Ovary (tissue), 7 donors: ENCODE measurements at regions not wholly inside any gene's neighbourhood (a gene's known extent, or its start where the extent isn't known, plus 50 kb on each side); places are given as distances from the start of the nearest gene placed in this dataset.
"Not testable (repeated sequence)": the region's sequence is repeated elsewhere in the genome, so short reads cannot be mapped to it uniquely, and the experiment has no call there.

Experiments used
- DNase-seq, 5 donors: peaks; one replicate each; pipeline ENCODE4 v3.0.0-alpha.2; 2019 to 2020
- H3K27ac ChIP-seq, 2 donors: fragments of 200-600 bp; one replicate each; pipeline versions ENCODE4 v1.5.1 to v1.8.0; 2019 to 2022
- H3K27me3 ChIP-seq: fragments of 200-600 bp; one replicate; pipeline ENCODE4 v1.8.0; 2022
- H3K36me3 ChIP-seq: fragments of 200-600 bp; sonication (generic); one replicate; pipeline ENCODE4 v1.5.1; 2019
- H3K4me1 ChIP-seq: one replicate; pipeline ENCODE4 v1.8.1; 2013; ENCODE audit warnings: mild to moderate bottlenecking, moderate library complexity; ENCODE audit not compliant: insufficient read depth
- H3K4me3 ChIP-seq: fragments of 200-600 bp; sonication (generic); one replicate; pipeline ENCODE4 v1.5.1; 2017
- H3K9me3 ChIP-seq, 2 donors: fragments of 200-600 bp in 1 of 2; sonication (generic) in 1 of 2; one replicate each; pipeline versions ENCODE4 v1.5.1 to v1.8.1; 2013 to 2019; ENCODE audit warnings: mild to moderate bottlenecking in 1 of 2, moderate library complexity in 1 of 2
- EP300 ChIP-seq: sonication (generic); formaldehyde crosslinking; IDR thresholded peaks from one replicate; pipeline ENCODE4 v1.6.1; 2017; ENCODE audit warnings: antibody characterized with exemption
- POLR2A ChIP-seq: fragments of 450-650 bp; IDR thresholded peaks from one replicate; pipeline ENCODE4 v1.6.1; 2017; ENCODE audit warnings: antibody characterized with exemption, mild to moderate bottlenecking, moderate library complexity
- WGBS, 3 donors: extraction: QIAGEN DNeasy Blood & Tissue Kit in 1 of 3; methylation state at CpG; one replicate each; pipeline versions ENCODE4 v1.1.5 to v1.1.7; 2013 to 2017; 5-methylcytosine and 5-hydroxymethylcytosine counted together
- intact Hi-C, 4 donors: fragments of 100-400 bp; cut with DNase I; formaldehyde crosslinking; loops; one replicate each; pipeline versions ENCODE4 v1.11.0 to v1.15.1; 2022 to 2023
- TF ChIP-seq, protein P1 (sequence below), 3 donors: fragments of 450-650 bp in 2 of 3; fragments of 200-600 bp in 1 of 3; IDR thresholded peaks; one replicate each; pipeline versions ENCODE4 v1.5.1 to v1.8.0; 2016 to 2022; ENCODE audit warnings: antibody characterized with exemption in 3 of 3, mild to moderate bottlenecking in 1 of 3
- donor health status: DM: no; HTN: no; CAD: no; lungs with moderate emphysema.
- donor health status: DM: no; HTN: no; CAD: no.
- donor health status: Bipolar disorder and iron deficiency.
- donor health status: DM: no; HTN: no; CAD: no.
- donor health status: DM: yes; HTN: yes; CAD: no.

DNA sequence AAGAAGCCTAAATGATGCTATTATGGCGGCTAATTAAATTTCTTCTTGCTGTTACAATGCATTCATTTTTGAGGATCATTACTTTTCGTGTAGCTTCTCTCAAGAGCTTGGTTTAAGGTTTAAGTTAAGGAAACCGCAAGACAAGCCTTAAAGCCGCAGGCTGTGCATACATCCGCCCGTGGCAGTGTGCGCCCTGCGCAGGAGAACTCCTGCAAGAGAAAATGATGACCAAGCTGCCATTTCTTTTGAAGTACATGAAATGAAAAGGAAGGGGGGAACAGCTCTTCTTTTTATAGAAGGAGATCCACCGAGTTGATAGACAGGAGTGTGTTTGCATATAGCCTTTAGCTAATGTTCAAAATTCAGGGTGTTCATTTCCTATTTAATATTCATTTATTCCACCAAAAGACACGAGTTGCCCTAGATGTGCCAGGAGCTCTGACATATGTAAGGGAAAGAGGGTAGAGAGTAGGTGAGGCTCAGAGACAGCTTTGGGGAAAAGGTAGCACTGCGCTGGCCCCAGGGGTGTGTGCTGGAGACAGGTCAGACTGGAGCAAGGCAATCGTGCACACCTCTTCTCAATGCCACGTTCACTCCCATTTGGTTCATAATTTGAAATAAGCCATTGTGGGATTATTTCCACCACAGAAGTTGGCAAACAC lies 112.1 kb upstream of the LDB2 start:
- no peak overlapping the region for H3K4me3 ChIP-seq
- intact Hi-C loops, result no loop called here
- H3K27ac ChIP-seq, result no peak overlapping the region
- TF ChIP-seq EP300, result no peak
- TF ChIP-seq POLR2A, result no peak
- TF ChIP-seq, protein P1, sequence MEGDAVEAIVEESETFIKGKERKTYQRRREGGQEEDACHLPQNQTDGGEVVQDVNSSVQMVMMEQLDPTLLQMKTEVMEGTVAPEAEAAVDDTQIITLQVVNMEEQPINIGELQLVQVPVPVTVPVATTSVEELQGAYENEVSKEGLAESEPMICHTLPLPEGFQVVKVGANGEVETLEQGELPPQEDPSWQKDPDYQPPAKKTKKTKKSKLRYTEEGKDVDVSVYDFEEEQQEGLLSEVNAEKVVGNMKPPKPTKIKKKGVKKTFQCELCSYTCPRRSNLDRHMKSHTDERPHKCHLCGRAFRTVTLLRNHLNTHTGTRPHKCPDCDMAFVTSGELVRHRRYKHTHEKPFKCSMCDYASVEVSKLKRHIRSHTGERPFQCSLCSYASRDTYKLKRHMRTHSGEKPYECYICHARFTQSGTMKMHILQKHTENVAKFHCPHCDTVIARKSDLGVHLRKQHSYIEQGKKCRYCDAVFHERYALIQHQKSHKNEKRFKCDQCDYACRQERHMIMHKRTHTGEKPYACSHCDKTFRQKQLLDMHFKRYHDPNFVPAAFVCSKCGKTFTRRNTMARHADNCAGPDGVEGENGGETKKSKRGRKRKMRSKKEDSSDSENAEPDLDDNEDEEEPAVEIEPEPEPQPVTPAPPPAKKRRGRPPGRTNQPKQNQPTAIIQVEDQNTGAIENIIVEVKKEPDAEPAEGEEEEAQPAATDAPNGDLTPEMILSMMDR (IDR thresholded peaks at IDR 0.05), result no peak
- H3K9me3 ChIP-seq, result no peaks in the 10 kb centered on the region
- no peaks in the 10 kb centered on the region for H3K36me3 ChIP-seq
- WGBS, 3 donors, result 92 to 95% (median 93%) methylated on average over 13 of the region's 13 CpGs
- H3K27me3 ChIP-seq, result no peaks in the 10 kb centered on the region
- H3K4me1 ChIP-seq, result no peaks in the 10 kb centered on the region
- DNase-seq, result no peak

DNA sequence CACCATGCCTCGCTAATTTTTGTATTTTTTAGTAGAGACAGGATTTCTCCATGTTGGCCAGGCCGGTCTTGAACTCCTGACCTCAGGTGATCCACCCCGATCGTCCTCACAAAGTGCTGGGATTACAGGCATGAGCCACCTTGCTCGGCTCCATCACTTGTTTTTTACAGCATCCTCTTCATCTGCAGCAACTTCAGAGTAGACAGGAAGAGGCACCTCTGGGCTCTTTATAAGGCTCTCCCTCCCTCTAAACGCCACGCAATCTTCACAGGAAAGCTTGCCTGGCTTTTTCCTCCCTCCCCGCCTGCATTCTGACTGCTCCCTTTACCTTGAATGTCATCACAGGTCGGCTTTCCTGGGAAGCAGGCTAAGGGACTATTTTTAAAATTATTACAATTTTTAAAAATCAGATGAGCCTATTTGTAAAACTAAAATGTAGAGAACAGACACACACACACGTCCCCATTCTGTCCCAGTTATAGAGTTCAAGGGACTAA lies 111.5 kb upstream of the LDB2 start:
- Histone ChIP-seq H3K4me1 (no peaks in the 10 kb centered on the region), H3K27me3 (no peaks in the 10 kb centered on the region), H3K36me3 (no peaks in the 10 kb centered on the region), H3K4me3 (no peak overlapping the region), H3K9me3 (no peaks in the 10 kb centered on the region), H3K27ac (no peak overlapping the region)
- TF ChIP-seq, protein P1 (IDR thresholded peaks at IDR 0.05), result no peak
- 82 to 91% (median 84%) methylated on average over 10 of the region's 10 CpGs for WGBS, 3 donors
- intact Hi-C loops, result no loop called here
- DNase-seq, result no peak

DNA sequence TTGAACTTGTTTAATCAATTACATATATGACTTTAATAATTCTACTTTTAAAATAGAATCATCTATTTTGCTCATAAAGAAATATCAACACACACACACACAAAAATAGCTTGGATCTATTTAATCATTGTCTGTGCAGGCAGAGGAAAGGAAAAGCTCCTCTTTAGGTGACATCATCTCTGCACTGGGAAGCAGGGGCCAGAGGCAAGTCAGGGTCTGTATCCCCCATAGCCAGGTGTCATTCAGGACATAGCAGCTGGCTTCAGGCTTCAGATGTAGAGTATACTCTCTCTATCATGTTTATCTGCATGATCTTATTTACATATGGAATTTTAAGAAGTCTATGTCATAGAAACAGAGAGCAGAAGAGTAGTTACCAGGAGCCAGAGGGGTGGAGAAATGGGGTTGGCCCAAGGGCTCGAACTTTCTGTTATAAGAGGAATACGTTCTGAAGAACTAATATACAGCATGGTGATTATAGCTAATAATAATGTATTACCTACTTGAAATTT lies 110.4 kb upstream of the LDB2 start:
- DNase-seq, result no peak
- Histone ChIP-seq H3K4me3 (no peak overlapping the region), H3K4me1 (no peaks in the 10 kb centered on the region), H3K27me3 (no peaks in the 10 kb centered on the region), H3K36me3 (no peaks in the 10 kb centered on the region), H3K9me3 (no peaks in the 10 kb centered on the region), H3K27ac (no peak overlapping the region)
- TF ChIP-seq EP300 (no peak), POLR2A (no peak)
- TF ChIP-seq, protein P1 (IDR thresholded peaks at IDR 0.05), result no peak
- intact Hi-C loops, result no loop called here
- 85 to 95% (median 89%) methylated on average over 2 of the region's 2 CpGs for WGBS, 3 donors

DNA sequence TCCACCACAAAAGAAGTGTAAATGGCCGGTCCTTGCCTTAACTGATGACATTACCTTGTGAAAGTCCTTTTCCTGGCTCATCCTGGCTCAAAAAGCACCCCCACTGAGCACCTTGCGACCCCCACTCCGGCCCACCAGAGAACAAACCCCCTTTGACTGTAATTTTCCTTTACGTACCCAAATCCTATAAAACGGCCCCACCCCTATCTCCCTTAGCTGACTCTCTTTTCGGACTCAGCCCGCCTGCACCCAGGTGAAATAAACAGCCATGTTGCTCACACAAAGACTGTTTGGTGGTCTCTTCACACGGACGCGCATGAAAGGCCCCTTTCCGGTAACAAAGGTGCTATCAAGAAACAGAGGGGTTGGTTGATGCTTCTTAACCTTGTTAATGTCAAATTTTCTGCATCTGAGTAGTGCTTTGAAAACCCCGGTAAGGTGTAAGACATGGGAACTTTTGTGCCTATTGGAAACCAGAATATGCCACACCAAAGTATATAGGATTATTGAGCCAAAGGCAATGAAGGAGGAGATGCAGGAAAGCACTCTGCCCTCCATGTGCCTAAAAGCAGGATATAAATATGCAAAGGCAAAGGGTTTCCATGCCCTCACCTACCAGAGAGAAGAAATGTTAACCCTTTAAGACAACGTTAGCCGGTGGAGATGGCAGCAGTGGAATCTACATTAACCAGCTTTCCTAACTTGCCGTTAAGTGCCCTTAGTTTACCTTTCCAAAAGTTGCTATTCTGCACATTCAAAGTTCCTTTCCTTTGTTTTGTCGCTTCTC lies 105.4 kb upstream of the LDB2 start:
- H3K4me1 ChIP-seq, DNase-seq, H3K36me3 ChIP-seq, H3K27me3 ChIP-seq, H3K4me3 ChIP-seq, H3K27ac ChIP-seq, intact Hi-C loops, H3K9me3 ChIP-seq: not testable (repeated sequence)
- 84 to 90% (median 85%) methylated on average over 16 of the region's 16 CpGs for WGBS, 3 donors

DNA sequence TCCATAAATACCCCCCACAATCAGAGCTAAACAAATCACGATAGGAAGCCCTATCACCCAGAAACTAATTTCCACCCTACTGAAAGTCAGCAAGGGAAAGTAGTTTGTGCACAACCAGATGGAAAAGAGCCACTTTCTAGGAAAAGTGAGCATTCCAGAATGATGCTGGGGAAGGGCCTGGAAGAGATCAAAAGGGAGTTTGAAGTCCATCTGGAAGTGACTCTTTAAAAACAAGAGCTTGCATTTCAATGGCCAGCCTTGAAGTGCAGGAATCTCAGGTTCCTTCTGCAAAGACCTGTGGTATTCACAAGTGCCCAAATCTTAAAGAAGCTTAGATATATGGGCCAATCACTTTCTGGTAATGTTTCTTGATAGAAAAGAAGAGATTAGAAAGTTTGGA lies 97.0 kb upstream of the LDB2 start:
- intact Hi-C loops, result no loop called here
- no peak for TF ChIP-seq POLR2A
- TF ChIP-seq EP300, result no peak
- TF ChIP-seq, protein P1 (IDR thresholded peaks at IDR 0.05), result no peak
- no peaks in the 10 kb centered on the region for H3K27me3 ChIP-seq
- no peak overlapping the region for H3K27ac ChIP-seq
- H3K4me3 ChIP-seq, result no peak overlapping the region
- DNase-seq, result no peak
- WGBS, 3 donors, result 24 to 37% (median 26%) methylated on average over 1 of the region's 1 CpG
- no peaks in the 10 kb centered on the region for H3K36me3 ChIP-seq
- H3K4me1 ChIP-seq, result no peaks in the 10 kb centered on the region
- no peaks in the 10 kb centered on the region for H3K9me3 ChIP-seq
